GM18499 (cell line): ENCODE measurements at regions not wholly inside any gene's neighbourhood (a gene's known extent, or its start where the extent isn't known, plus 50 kb on each side); places are given as distances from the start of the nearest gene placed in this dataset.

Experiments used
- ATAC-seq: cut with Tn5 transposase; IDR thresholded peaks from one replicate; pipeline ENCODE4 v1.9.1; 2021; ENCODE audit warnings: moderate number of reproducible peaks; ENCODE audit not compliant: insufficient read depth, unreplicated experiment

DNA sequence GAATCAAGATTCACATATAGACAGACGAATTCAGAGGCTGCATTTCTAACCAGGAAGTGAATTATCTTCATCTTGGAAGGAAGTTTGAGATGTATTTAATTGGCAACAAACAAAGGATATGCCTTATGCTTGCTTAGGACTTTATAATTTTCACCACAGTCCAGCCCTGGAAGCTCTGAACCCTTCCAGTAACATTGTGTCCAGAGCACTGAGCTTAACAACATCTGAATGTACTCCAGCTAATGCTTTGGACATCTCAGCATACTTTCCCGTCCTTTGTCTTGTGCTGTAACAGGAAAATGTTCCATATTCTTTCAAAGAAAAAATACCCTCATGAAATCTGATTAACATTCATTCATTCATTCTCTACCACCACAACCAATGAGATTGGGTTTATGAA lies 136.3 kb upstream of the SPATS2L start:
- no peak for ATAC-seq

DNA sequence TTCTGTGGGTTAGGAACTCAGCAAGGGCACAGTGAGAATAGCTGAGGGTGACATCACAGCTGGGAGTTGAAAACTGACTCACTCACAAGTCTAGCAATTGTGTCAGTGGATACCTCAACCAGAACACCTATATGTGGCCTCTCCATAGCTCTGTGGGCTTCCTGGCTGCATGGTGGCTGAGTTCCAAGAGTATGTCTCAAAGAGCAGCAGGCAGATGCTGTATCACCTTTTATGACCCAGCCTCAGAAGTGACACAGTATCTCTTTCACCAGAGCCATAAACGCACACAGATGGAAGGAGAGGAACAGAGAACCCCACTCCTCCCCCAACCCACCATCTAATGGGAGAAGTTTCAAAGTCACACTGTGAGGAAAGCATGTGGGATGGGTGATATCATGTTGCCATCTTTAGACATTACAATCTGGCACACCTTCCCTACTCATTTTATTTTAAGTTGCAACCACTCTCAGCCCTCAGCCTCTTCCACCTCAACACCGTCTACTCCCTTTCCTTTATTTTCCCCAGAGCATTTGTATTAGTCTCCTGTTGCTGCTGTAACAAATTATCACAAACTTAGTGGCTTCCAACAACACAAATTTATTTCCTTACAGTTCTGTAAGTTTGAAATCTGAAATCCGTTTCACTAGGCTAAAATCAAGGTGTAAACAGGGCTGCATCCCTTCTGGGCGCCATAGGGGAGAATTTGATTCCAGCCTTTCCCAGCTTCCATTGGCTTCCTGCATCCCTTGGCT lies 134.6 kb upstream of the SPATS2L start:
- no peak for ATAC-seq

DNA sequence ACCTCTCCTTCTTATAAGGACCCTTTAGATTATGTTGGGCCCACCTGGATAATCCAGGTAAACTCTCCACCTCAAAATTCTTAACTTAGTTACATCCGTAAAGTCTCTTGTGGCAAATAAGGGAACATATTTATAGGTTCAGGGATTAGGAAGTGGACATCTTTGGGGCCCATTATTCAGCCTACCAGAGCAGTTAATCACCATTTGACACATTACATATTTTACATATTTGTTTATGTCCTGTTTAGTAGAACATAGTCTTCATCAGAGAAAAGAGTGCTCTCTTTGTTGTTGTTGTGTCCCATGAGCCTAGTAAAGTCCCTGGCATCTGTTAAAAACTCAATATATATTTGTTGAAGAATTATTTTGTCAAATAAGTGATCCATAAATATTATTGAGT lies 134.0 kb upstream of the SPATS2L start:
- ATAC-seq = no peak

DNA sequence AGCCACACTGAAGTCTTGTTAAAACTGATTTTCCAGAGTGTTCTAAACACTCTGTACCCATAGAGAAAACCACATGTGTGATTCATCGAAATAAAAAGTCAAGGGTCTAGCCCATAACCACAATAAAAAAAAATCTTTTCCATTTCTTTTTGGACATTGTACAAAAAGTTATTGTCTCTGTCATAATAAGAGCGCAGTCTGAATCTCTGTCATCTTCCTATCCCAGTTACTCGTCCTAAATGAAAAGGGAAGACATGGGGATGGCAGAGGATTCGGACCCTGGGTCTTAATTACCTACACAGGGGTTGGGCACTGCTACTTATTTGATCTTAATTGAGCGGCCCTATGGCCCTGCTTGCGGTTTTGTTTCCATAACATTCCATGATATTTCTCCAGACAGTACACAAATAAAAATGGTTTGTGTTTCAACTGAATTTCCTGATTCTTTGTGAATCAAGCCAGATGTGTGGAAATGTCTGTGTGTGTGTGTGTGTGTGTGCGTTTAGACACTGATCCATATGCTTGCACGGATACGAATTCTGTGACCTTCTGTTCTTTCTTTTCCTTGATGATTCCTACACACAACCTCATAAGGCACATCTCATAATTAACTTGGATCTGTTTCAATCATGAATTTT lies 133.4 kb upstream of the SPATS2L start:
- no peak for ATAC-seq

DNA sequence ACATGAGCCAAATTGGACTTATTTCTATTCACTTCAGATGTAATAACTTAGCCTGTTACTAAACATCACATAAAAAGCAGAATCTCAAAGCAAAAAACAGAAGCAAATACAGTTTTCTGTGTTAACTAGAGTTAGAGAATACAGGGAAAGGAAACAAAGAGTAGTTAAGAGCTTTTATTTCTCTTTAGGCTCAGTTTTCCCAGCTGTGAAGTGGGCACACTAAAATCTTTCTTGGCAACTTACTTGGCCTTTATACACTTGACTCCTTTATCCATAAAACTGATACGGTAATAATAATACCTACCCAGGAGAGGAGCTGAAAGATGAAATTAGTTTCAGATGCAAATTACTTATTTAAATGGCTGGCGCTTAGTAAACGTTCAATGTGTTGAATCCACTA lies 132.8 kb upstream of the SPATS2L start:
- no peak for ATAC-seq

DNA sequence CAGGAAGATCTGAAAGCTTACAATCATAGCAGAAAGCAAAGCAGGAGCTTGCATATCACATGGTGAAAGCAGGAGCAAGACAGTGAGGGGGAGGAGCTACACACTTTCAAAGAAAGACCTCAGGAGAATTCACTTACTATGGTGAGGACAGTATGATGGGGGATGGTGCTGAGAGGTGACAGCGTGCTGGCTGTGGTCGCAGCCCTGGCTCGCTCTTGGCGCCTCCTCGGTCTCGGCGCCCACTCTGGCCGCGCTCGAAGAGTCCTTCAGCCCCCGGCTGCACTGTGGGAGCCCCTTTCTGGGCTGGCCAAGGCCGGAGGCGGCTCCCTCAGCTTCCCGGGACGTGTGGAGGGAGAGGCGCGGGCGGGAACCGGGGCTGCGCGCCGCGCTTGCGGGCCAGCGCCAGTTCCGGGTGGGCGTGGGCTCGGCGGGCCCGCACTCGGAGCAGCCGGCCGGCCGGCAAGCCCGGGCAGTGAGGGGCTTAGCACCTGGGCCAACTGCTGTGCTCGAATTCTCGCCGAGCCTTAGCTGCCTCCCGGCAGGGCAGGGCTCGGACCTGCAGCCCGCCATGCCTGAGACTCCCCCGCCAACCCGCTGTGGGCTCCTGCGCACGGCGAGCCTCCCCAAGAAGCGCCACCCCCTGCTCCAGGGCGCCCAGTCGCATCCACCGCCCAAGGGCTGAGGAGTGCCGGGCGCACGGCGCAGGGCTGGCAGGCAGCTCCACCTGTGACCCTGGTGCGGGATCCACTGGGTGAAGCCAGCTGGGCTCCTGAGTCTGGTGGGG lies 131.9 kb upstream of the SPATS2L start:
- ATAC-seq = no peak

DNA sequence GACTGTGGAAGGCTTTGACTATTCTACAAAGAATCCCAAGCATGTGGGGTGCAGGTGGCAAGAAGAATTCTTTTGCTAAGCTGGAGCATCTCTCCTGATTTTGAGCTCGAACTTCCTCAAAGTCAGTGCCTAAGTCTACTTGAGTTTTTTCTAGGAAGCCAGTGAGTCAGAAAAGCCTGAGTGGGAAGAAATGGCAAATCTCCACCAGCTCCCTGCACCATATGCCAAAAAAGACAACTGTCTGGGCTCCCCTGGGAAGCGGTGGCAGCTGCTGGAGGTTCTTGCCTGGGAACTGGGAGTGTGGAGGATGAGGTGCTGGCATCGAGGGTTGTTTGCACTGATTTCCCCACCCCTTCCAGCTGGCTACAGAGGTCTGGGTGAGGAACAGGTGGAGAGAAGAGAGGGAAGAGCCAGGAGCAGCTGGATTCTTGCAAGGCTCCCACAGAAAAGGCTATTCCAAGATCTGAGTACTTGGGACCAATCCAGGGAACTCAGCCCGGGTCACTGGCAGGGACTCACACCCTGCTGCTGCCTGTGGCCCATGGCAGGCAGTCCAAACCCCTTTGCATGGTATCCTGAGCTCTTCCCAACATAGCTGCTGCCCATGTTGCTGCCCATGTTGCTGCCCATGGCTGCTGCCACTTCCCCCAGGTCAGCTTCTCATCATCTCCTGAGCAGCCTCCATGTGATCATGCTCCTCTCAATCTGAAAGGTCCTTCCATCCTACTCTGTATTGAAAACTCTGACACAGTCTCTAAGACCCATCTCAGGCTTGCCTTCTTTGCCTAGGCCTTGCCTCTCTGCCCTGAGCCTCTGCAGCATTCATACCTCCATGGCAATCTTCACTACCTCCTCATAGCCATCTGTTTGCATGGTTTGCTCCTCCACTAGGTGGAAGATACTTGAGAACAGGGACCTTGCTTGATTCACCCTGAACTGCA lies 128.3 kb upstream of the SPATS2L start:
- ATAC-seq = no peak

DNA sequence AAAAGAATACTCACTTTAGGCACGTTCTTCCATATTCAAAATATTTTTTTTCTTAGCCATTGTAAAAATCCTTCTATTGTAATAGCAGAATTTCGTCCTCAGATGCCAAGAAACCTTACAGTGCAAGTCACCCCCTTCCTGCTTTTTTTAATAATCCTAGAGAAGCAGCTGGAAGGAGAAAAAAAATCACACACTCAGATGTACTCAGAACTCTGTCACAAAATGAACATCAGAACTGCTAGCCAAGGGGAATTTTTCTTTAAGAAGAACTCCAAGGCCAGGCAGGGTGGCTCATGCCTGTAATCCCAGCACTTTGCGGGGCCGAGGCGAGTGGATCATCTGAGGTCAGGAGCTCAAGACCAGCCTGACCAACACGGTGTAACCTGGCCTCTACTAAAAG lies 127.3 kb upstream of the SPATS2L start:
- no peak for ATAC-seq

DNA sequence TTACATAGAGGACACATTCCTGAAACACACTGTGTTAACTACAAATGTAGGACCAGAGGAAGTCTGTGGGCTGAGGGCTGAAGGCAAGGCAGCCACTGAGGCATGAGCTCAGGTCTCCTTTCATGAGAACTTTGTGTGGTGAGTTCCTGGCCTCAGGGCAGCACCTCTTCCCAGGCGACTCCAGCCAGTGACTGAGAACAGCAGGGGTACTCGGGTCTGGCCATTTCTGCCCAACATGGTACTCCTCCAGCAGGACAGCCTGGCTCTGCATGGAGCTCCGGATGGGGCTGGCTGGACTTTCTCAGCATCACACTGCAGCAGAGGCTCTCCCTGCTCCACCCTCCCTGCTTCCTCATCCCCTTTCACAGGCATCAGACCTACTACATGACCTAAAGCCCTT lies 125.5 kb upstream of the SPATS2L start:
- no peak for ATAC-seq

DNA sequence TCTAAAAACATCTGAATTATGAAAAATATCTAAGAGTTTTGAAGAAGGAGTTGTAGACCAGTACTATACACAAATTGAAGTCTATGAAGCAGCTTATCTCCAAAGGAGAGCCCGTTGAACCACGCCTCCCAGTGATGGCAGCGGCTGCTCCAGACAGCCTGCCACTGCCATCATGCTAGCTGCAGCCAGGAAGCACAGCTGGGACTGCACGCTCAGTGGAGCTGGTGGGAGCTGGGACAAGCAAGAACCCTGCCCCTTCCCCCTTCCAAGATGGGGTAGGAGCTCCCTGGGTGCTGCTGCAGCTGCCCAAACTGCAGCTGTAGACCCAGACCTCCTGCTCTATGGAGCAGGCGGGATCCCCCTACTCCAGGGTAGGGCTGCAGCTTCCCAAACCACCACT lies 124.7 kb upstream of the SPATS2L start:
- ATAC-seq = no peak

DNA sequence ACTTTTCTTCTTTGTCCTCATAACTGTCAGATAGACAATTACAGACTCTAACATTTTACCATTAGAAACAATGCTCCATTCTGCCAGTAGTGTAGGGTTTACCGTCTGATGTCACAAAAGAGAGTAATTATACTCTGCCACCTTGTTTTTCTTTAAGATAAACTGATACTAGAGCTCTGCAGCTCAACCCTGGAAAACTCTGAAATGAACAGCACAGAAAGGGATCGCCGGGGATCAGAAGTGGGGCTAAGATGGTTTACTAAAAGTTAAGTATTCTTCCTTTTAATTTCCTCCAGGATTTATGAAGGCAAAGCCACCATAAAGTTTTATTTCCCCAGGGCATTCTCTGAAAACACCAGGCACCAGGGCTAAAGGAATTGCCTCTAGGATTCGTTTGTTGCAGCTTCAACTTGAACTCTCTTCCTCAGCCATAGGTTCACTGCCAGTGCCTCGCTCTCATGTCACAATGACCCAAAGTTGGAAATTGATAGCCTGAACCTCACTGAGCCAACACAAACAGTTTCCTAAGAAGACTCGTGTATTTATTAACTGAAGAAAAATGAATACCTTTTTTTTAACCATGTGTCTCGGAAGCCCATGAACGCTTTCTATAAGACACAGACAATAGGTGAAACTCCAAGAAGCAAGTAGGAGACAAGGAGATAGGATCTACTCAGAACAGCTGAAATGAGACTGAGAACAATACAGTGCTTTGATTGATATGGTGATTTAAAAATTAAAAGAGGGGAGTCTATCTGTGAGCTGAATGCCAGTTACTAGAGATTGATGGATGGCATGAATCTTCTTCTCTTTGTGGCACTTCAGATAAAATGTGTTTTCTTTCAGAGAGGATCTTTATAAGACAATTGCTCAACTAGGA lies 121.5 kb upstream of the SPATS2L start:
- no peak for ATAC-seq

DNA sequence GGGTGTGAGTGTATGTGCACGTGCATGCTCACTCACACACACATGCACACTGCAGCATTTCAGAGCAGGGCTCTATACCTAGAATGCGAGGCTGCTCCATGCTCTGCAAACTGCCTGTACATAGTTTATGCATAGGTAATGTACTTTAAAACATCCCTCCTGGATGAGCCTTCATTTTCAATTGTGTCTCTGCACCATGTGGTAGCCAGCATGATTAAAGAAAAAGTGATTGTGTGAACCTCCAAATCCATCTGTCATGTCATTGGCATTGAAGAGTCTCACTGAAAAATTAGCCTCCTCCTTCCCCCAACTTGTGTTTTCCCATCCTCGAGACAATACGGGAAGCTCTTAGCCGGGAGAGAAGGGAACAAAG lies 120.9 kb upstream of the SPATS2L start:
- ATAC-seq = no peak

DNA sequence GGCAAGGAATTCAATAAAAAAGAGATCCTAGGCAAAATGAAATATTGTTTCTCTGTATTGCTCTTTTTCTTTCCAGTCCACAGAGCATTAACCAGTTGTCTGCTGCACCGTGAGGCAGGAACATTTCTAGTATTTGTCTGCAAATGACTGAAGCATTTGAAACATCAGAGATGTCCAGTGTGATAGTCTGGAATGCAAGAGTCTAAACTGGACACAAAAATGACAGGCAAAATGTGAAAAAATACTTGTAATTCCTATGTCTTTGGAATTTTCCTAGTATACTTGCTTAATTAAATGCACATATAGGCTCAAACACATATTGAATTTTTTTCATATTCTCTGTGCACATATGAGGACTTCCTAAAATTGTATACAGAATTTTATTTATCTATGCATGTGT lies 120.5 kb upstream of the SPATS2L start:
- ATAC-seq = no peak

DNA sequence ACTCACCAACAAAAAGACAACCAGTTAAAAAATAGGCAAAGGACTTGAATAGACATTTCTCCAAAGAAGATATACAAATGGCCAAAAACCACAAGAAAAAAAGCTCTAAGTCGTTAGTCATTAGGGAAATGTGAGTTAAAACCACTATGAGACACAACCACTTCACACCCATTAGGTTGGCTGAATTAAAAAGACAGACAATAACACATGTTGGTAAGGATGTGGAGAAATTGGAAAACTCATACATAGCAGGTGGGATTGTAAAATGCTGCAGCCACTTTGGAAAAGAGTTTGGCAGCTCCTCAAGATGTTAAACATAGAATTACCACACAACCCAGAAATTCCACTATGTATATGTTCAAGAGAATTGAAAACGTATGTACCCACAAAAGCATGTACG lies 117.6 kb upstream of the SPATS2L start:
- no peak for ATAC-seq

DNA sequence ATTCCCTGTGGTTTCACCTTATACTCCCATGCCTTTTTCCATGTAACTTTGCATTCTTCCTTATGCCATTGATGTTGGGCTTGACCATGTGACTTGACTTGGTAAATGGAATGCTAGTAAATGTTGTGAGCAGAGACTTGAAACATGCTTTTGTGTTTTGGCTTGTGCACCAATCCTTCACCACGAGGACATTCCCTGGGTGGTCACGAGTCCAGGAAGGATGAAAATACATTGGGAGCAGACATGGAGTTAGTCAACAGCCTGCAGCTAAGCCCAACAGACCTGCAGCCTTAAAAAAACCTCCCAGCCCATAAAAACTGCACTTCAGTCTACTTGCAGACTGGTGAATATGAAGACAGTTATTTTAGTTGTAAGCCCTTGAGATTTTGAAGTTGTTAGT lies 116.5 kb upstream of the SPATS2L start:
- ATAC-seq = no peak

DNA sequence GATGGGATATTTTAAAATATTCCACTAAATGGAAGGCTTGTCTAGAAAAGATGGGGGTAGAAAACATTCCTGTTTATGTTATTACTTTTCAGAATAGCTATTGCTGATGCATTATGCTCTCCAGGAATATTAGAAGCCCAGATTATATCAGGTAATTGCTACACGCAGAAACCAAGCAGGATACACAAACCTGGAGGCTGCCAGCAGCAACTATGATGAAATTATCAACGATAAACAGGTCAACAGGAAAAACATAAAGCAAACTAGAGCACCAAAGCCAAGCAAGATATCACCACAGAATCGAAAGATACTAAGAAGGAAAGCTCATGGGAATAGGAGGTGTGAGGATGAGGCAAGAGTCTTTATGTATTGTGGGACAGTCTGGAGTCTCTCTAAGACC lies 113.2 kb upstream of the SPATS2L start:
- no peak for ATAC-seq

DNA sequence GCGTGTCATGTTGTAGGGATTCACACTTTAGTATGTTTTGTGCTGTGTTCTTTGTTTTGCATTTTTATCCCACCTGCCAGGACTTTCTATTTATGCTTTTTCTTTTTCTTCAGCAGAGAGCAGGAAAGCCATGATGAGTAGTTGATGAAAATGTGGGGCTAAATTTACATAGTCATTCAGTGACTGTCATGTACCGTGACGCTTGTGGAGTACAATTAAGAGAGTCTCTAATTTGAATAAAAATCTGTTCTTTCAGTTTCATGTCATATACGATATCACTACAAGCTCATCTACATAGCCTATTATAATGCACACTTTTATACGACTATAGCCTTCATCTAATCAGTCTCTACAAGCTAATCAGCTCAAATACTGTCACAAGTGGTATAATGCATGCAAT lies 112.7 kb upstream of the SPATS2L start:
- ATAC-seq = peak; percentile 55

DNA sequence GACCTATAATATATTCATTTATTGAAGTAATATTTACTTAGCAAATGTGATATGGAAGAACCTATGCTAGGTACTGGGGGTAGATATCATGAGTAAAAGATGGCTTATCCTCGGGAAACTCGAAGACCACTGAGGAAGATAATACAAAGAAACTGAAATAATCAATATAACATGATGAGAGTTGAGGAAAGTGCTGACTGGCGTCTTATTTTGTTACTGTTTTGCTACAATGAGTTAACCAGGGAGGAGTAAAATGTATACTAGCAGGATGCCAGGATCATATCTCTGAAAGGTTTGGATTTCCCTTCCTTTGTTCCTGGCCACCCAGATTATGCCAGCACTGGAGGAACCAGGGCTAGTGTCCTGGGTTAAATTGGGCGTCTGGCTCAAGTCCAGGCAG lies 111.7 kb upstream of the SPATS2L start:
- ATAC-seq = no peak

DNA sequence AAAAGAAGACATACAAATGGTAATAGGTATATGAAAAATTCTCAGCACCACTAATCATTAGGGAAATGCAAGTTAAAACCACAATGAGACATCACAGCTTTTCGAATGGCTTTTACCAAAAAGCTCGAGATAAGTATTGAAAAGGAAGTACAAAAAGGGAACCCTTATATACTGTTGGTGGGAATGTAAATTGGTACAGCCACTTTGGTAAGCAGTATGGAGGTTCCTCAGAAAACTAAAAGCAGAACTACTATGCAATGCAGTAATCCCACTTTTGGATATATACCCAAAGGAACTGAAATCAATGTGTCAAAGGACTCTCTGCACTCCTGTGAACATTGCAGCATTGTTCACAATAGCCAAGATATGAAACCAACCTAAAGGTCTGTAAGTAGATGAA lies 107.5 kb upstream of the SPATS2L start:
- ATAC-seq = no peak
